Neural cell (in vitro differentiated cells): ENCODE measurements at regions not wholly inside any gene's neighbourhood (a gene's known extent, or its start where the extent isn't known, plus 50 kb on each side); places are given as distances from the start of the nearest gene placed in this dataset.

Experiments used
- H2AFZ ChIP-seq: fragments of 200-600, 300-800 bp; sonication (generic), shearing (Covaris generic); 2 replicates; pipeline ENCODE4 v1.6.0; 2014; ENCODE audit warnings: low read depth, mild to moderate bottlenecking, antibody characterized with exemption, low read length, moderate library complexity
- H3F3A ChIP-seq: fragments of 200-600 bp; shearing (Covaris generic); 2 replicates; pipeline ENCODE4 v1.6.1; 2016; ENCODE audit warnings: mild to moderate bottlenecking, moderate library complexity, mixed read lengths, antibody characterized with exemption, low read length; ENCODE audit not compliant: insufficient read depth, poor library complexity, severe bottlenecking
- H3K27ac ChIP-seq: fragments of 200-600, 300-800 bp; sonication (generic), shearing (Covaris generic); 2 replicates; pipeline ENCODE4 v1.5.1; 2014; ENCODE audit warnings: mild to moderate bottlenecking, low read length, moderate library complexity
- H3K27me3 ChIP-seq: fragments of 300-800, 200-600 bp; sonication (generic), shearing (Covaris generic); 2 replicates; pipeline ENCODE4 v1.6.0; 2014; ENCODE audit warnings: mild to moderate bottlenecking, low read depth, low read length, moderate library complexity; ENCODE audit not compliant: insufficient read depth
- H3K36me3 ChIP-seq: fragments of 300-800, 200-600 bp; sonication (generic), shearing (Covaris generic); 2 replicates; pipeline ENCODE4 v1.5.1; 2014; ENCODE audit warnings: mild to moderate bottlenecking, antibody characterized with exemption, low read length, moderate library complexity; ENCODE audit not compliant: insufficient read depth
- H3K4me2 ChIP-seq: fragments of 300-800, 200-600 bp; sonication (generic), shearing (Covaris generic); 2 replicates; pipeline ENCODE4 v1.6.0; 2014; ENCODE audit warnings: mild to moderate bottlenecking, low read length
- H3K4me3 ChIP-seq: fragments of 300-800, 200-600 bp; sonication (generic), shearing (Covaris generic); 2 replicates; pipeline ENCODE4 v1.5.1; 2014; ENCODE audit warnings: mild to moderate bottlenecking, low read length, moderate library complexity
- H3K79me2 ChIP-seq: fragments of 200-600 bp; shearing (Covaris generic); replicated peaks from 2 replicates; pipeline ENCODE4 v1.6.0; 2014; ENCODE audit warnings: mild to moderate bottlenecking, low read length, moderate library complexity; ENCODE audit not compliant: insufficient read depth
- H3K9ac ChIP-seq: fragments of 300-800, 200-600 bp; sonication (generic), shearing (Covaris generic); 2 replicates; pipeline ENCODE4 v1.6.1; 2016; ENCODE audit warnings: mild to moderate bottlenecking, low read length, mixed read lengths
- H3K9me2 ChIP-seq: fragments of 200-600 bp; shearing (Covaris generic); 2 replicates; pipeline ENCODE4 v1.6.1; 2016; ENCODE audit warnings: mild to moderate bottlenecking, low read length, mixed read lengths; ENCODE audit not compliant: insufficient read depth
- H3K9me3 ChIP-seq: fragments of 200-600, 300-800 bp; sonication (generic), shearing (Covaris generic); 2 replicates; pipeline ENCODE4 v1.6.1; 2016; ENCODE audit warnings: mild to moderate bottlenecking, mixed run types, low read length, moderate library complexity, mixed read lengths
- H4K20me1 ChIP-seq: fragments of 200-600 bp; shearing (Covaris generic); 2 replicates; pipeline ENCODE4 v1.6.1; 2016; ENCODE audit warnings: mild to moderate bottlenecking, mixed run types; ENCODE audit not compliant: insufficient read depth
- EP300 ChIP-seq: fragments of 450-650 bp; conservative IDR thresholded peaks from 2 replicates; pipeline ENCODE4 v1.6.1; 2014; ENCODE audit warnings: antibody characterized with exemption, mild to moderate bottlenecking, moderate library complexity; ENCODE audit not compliant: poor library complexity, severe bottlenecking
- EZH2 ChIP-seq: fragments of 200-600, 300-800 bp; shearing (Covaris generic), sonication (generic); IDR thresholded peaks from 2 replicates; pipeline ENCODE4 v1.6.1; 2014; ENCODE audit warnings: antibody characterized with exemption, low read length, borderline replicate concordance, mild to moderate bottlenecking; ENCODE audit not compliant: insufficient read depth, poor library complexity, severe bottlenecking
- MXI1 ChIP-seq: fragments of 450-650 bp; conservative IDR thresholded peaks from 2 replicates; pipeline ENCODE4 v1.6.1; 2014; ENCODE audit warnings: antibody characterized with exemption, mild to moderate bottlenecking; ENCODE audit not compliant: poor library complexity, severe bottlenecking
- POLR2AphosphoS5 ChIP-seq: IDR thresholded peaks from 2 replicates; pipeline ENCODE4 v1.6.1; 2012
- RAD21 ChIP-seq: fragments of 450-650 bp; conservative IDR thresholded peaks from 2 replicates; pipeline ENCODE4 v1.6.1; 2014; ENCODE audit warnings: antibody characterized with exemption, mild to moderate bottlenecking, moderate library complexity
- SMC3 ChIP-seq: fragments of 450-650 bp; conservative IDR thresholded peaks from 2 replicates; pipeline ENCODE4 v1.6.1; 2014; ENCODE audit warnings: antibody characterized with exemption, mild to moderate bottlenecking, moderate library complexity; ENCODE audit not compliant: poor library complexity
- TAF1 ChIP-seq: IDR thresholded peaks from 2 replicates; pipeline ENCODE4 v1.6.1; 2012; ENCODE audit warnings: low read depth
- TF ChIP-seq, protein P1 (sequence below): IDR thresholded peaks from 2 replicates; pipeline ENCODE4 v1.6.1; 2012; ENCODE audit warnings: borderline replicate concordance
- TF ChIP-seq, protein P2 (sequence below): fragments of 450-650 bp; IDR thresholded peaks from 2 replicates; pipeline ENCODE4 v1.5.1; 2014; ENCODE audit warnings: antibody characterized with exemption, mild to moderate bottlenecking, moderate library complexity; ENCODE audit not compliant: poor library complexity, severe bottlenecking

DNA sequence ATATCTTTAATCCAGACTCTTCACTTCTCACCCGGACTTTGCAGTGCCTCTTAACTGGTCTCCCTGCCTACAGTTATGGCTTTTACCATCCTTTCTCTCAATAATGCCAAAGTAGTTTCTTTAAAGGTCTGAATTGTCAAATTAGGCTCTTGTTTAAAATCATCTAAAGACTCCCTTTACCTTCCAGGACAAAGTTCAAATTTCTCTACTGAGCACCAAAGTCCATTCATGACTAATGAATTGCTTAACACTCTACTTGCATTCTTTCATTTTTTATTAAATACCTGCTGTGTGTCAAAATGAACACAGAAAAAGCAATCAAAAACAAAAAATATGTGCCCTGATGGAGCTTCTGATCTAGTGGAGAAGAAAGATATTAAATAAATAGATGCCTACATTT is 472.4 kb upstream of the UBE2E2 start:
- H4K20me1 ChIP-seq, result no peaks in the 10 kb centered on the region
- H3K27me3 ChIP-seq, result no peaks in the 10 kb centered on the region
- H3K4me2 ChIP-seq, result no peak overlapping the region
- H3K4me3 ChIP-seq, result no peak overlapping the region
- H3K9me3 ChIP-seq, result no peaks in the 10 kb centered on the region
- H3K79me2 ChIP-seq, result no peaks in the 10 kb centered on the region
- H3K36me3 ChIP-seq, result no peaks in the 10 kb centered on the region
- TF ChIP-seq EZH2 (no peak), MXI1 (no peak), TAF1 (no peak), EP300 (no peak), SMC3 (no peak), RAD21 (no peak), POLR2AphosphoS5 (no peak)
- TF ChIP-seq, protein P1, sequence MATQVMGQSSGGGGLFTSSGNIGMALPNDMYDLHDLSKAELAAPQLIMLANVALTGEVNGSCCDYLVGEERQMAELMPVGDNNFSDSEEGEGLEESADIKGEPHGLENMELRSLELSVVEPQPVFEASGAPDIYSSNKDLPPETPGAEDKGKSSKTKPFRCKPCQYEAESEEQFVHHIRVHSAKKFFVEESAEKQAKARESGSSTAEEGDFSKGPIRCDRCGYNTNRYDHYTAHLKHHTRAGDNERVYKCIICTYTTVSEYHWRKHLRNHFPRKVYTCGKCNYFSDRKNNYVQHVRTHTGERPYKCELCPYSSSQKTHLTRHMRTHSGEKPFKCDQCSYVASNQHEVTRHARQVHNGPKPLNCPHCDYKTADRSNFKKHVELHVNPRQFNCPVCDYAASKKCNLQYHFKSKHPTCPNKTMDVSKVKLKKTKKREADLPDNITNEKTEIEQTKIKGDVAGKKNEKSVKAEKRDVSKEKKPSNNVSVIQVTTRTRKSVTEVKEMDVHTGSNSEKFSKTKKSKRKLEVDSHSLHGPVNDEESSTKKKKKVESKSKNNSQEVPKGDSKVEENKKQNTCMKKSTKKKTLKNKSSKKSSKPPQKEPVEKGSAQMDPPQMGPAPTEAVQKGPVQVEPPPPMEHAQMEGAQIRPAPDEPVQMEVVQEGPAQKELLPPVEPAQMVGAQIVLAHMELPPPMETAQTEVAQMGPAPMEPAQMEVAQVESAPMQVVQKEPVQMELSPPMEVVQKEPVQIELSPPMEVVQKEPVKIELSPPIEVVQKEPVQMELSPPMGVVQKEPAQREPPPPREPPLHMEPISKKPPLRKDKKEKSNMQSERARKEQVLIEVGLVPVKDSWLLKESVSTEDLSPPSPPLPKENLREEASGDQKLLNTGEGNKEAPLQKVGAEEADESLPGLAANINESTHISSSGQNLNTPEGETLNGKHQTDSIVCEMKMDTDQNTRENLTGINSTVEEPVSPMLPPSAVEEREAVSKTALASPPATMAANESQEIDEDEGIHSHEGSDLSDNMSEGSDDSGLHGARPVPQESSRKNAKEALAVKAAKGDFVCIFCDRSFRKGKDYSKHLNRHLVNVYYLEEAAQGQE, result no peak
- TF ChIP-seq, protein P2, sequence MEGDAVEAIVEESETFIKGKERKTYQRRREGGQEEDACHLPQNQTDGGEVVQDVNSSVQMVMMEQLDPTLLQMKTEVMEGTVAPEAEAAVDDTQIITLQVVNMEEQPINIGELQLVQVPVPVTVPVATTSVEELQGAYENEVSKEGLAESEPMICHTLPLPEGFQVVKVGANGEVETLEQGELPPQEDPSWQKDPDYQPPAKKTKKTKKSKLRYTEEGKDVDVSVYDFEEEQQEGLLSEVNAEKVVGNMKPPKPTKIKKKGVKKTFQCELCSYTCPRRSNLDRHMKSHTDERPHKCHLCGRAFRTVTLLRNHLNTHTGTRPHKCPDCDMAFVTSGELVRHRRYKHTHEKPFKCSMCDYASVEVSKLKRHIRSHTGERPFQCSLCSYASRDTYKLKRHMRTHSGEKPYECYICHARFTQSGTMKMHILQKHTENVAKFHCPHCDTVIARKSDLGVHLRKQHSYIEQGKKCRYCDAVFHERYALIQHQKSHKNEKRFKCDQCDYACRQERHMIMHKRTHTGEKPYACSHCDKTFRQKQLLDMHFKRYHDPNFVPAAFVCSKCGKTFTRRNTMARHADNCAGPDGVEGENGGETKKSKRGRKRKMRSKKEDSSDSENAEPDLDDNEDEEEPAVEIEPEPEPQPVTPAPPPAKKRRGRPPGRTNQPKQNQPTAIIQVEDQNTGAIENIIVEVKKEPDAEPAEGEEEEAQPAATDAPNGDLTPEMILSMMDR, result no peak
- H3K9me2 ChIP-seq, result no peaks in the 10 kb centered on the region
- H3K27ac ChIP-seq, result no peak overlapping the region
- no peaks in the 10 kb centered on the region for H3F3A ChIP-seq
- no peak overlapping the region for H2AFZ ChIP-seq
- no peak overlapping the region for H3K9ac ChIP-seq

DNA sequence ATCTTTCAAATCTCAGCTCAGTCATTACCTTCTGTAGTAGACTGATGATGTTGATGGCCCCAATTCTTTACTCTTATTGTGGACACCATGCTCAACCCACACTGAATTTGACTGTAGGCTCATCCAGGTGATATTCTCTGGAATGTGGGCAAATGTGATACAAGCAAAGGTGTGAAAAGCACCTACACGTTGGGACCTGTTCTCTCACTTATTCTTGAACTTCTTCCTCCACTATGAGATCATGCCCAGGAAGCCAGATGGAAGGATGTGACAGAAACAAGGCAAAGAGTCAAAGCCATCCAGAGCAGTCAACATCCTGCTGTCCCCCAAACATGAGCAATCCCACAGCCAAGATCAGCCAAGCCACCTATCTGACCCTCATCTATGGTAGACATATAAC is 471.2 kb upstream of the UBE2E2 start:
- no peaks in the 10 kb centered on the region for H3K79me2 ChIP-seq
- no peak overlapping the region for H3K9ac ChIP-seq
- H4K20me1 ChIP-seq, result no peaks in the 10 kb centered on the region
- no peak overlapping the region for H3K4me2 ChIP-seq
- no peak overlapping the region for H3K27ac ChIP-seq
- no peaks in the 10 kb centered on the region for H3K9me2 ChIP-seq
- H3K27me3 ChIP-seq, result no peaks in the 10 kb centered on the region
- H2AFZ ChIP-seq, result no peak overlapping the region
- no peak overlapping the region for H3K4me3 ChIP-seq
- H3K9me3 ChIP-seq, result no peaks in the 10 kb centered on the region
- TF ChIP-seq, protein P1, result no peak
- TF ChIP-seq TAF1, result no peak
- no peak for TF ChIP-seq MXI1
- TF ChIP-seq SMC3, result no peak
- no peak for TF ChIP-seq RAD21
- no peak for TF ChIP-seq EZH2
- no peak for TF ChIP-seq EP300
- TF ChIP-seq, protein P2, result no peak
- no peak for TF ChIP-seq POLR2AphosphoS5
- H3K36me3 ChIP-seq, result no peaks in the 10 kb centered on the region
- no peaks in the 10 kb centered on the region for H3F3A ChIP-seq
